ENCODE measurements at regions not wholly inside any gene's neighbourhood (a gene's known extent, or its start where the extent isn't known, plus 50 kb on each side); places are given as distances from the start of the nearest gene placed in this dataset.

DNA sequence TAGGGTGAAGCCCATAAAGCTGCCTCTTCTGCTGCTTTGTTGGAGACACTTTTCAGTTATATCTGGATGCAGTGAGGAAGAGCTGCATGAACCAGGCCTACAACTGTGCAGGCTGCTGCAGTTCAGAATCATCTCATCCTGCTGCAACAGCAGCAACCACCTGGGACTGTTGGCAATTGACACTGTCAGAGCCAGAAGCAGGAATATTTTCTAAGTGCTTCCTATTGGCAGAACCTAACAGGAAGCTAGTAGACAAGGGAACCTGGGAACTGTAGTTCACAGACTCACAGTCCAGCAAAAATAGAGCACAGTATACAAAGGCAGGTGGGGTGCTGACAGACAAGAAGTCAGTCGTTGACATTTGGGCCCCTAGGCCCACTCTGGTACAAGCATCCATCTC, 452.9 kb upstream of the SPRED2 start:
- no peak for DNase-seq (ENCODE audit: low read depth)
- no peak overlapping the region for H3K4me3 ChIP-seq (ENCODE audit: low read depth, low read length)
- TF ChIP-seq MYC (IDR thresholded peaks at IDR 0.05; ENCODE audit: low read depth, low read length) (no peak), MAX (IDR thresholded peaks at IDR 0.05; ENCODE audit: low read depth, low read length) (no peak), POLR2A (IDR thresholded peaks at IDR 0.05; ENCODE audit: extremely low read depth, insufficient read length) (no peak), CTCF (IDR thresholded peaks at IDR 0.05; ENCODE audit: low read depth, low read length) (no peak)

DNA sequence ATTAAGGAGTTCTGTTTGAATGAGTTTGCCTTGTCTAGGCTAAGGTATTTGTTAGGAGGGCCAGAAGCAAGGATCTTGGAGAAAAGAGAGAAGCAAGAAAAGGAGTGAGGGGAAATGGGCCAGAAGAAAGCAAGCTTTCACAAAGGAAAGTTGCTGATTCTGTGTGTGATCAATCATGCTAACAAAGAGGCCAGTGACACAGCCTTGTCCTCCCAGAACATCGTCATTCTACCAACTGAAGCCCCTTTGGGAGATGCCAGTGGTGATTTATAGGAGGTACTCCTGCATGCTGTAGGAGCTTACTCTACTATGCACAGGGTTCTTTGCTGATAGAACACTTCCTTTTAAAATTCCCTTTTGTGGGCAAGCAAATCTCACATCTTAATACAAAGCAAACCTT, 449.2 kb upstream of the SPRED2 start:
- H3K4me3 ChIP-seq (ENCODE audit: low read depth, low read length) = no peak overlapping the region
- no peak for DNase-seq (ENCODE audit: low read depth)
- TF ChIP-seq CTCF (IDR thresholded peaks at IDR 0.05; ENCODE audit: low read depth, low read length) (no peak), MYC (IDR thresholded peaks at IDR 0.05; ENCODE audit: low read depth, low read length) (no peak), POLR2A (IDR thresholded peaks at IDR 0.05; ENCODE audit: extremely low read depth, insufficient read length) (no peak), MAX (IDR thresholded peaks at IDR 0.05; ENCODE audit: low read depth, low read length) (no peak)

- TF ChIP-seq MYC (IDR thresholded peaks at IDR 0.05; ENCODE audit: low read depth, low read length) (no peak), CTCF (IDR thresholded peaks at IDR 0.05; ENCODE audit: low read depth, low read length) (no peak), POLR2A (IDR thresholded peaks at IDR 0.05; ENCODE audit: extremely low read depth, insufficient read length) (no peak), MAX (IDR thresholded peaks at IDR 0.05; ENCODE audit: low read depth, low read length) (no peak)
- no peak overlapping the region for H3K4me3 ChIP-seq (ENCODE audit: low read depth, low read length)
- DNase-seq (ENCODE audit: low read depth) = no peak
Measured at GRCh38 chr2:65880436-65880835, 448.0 kb upstream of the SPRED2 start.

DNA sequence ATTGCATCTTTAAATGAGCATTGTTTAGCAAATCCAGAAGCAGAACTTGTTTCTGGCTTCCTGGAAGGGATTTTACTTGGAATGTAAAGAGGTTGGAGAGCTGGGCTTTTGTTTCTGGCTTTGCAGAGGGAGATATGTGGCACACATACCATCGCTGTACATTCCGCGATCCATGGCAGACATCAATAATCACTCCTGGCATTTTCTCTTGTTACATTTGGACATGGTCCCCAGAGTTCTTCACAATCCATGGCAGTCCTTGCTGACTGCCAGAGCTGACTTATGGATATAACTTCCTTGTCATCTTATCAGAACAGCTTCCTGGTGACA, 445.6 kb upstream of the SPRED2 start:
- H3K4me3 ChIP-seq (ENCODE audit: low read depth, low read length) = no peak overlapping the region
- no peak for DNase-seq (ENCODE audit: low read depth)
- TF ChIP-seq MYC (IDR thresholded peaks at IDR 0.05; ENCODE audit: low read depth, low read length) (no peak), POLR2A (IDR thresholded peaks at IDR 0.05; ENCODE audit: extremely low read depth, insufficient read length) (no peak), MAX (IDR thresholded peaks at IDR 0.05; ENCODE audit: low read depth, low read length) (no peak), CTCF (IDR thresholded peaks at IDR 0.05; ENCODE audit: low read depth, low read length) (no peak)

DNA sequence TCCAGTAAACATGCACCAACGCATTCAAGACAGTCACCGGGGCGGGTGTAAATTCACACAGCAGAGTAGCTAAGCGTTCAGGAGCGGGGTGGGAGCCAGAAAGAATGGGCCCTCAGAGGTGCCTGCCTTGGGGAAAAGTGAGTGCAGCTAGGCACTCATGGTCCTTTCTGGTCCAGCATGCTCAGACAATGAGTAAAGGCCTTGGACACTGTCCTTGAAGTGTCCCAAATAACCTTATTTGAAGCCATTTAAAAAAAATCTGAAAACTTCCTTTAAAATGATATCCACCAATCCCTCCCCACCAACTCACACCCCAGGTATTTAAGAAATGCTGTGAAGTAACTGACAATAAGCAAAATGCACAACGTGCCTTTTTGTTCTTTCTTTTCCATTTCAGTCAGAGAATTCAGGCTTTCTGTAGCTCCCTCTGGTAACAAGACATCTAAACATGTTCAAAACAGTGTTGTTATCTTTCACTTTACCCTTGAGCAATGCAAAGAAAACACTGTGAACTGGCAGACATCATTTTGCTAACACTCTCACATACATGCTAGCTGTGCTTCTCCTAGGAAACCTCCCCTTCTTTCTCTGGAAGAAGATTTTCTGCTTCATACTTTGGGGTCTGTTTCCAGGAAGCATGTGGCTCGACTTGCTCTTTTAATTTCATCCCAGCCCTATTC, 445.1 kb upstream of the SPRED2 start:
- TF ChIP-seq CTCF (IDR thresholded peaks at IDR 0.05; ENCODE audit: low read depth, low read length) (no peak), MYC (IDR thresholded peaks at IDR 0.05; ENCODE audit: low read depth, low read length) (no peak), MAX (IDR thresholded peaks at IDR 0.05; ENCODE audit: low read depth, low read length) (no peak), POLR2A (IDR thresholded peaks at IDR 0.05; ENCODE audit: extremely low read depth, insufficient read length) (no peak)

More for the DNA sequence above, 445.1 kb upstream of the SPRED2 start:
- no peak for DNase-seq (ENCODE audit: low read depth)
- H3K4me3 ChIP-seq (ENCODE audit: low read depth, low read length) = no peak overlapping the region

Data from NB4 (cell line).